ENCODE measurements at regions not wholly inside any gene's neighbourhood (a gene's known extent, or its start where the extent isn't known, plus 50 kb on each side); places are given as distances from the start of the nearest gene placed in this dataset.

GRCh38 chrX:97787311-97787710, 903.6 kb downstream of the RPA4 start:
- TF ChIP-seq POLR2A (IDR thresholded peaks at IDR 0.05) (no peak), CTCF (IDR thresholded peaks at IDR 0.05) (no peak)
